H1 (cell line): ENCODE measurements at regions not wholly inside any gene's neighbourhood (a gene's known extent, or its start where the extent isn't known, plus 50 kb on each side); places are given as distances from the start of the nearest gene placed in this dataset.
"Not testable (repeated sequence)": the region's sequence is repeated elsewhere in the genome, so short reads cannot be mapped to it uniquely, and the experiment has no call there.

Experiments
- CTCF ChIA-PET: fragments of 300-600 bp; sonication (Branson Sonifier 250); formaldehyde crosslinking; loops from one replicate; lab custom pipeline; 2021; ENCODE audit not compliant: partially characterized antibody; lab: Charles Lee
- POLR2A ChIA-PET: fragments of 300-600 bp; sonication (Branson Sonifier 250); formaldehyde crosslinking; loops from one replicate; lab custom pipeline; 2021; ENCODE audit warnings: inconsistent platforms; ENCODE audit not compliant: partially characterized antibody; lab: Charles Lee
- DNase-seq, 2 experiments: peaks; one replicate each; pipeline versions ENCODE4 v3.0.0 to v3.0.0-alpha.2; 2010 to 2022; ENCODE audit warnings: low spot score in 2 of 2, low read depth in 1 of 2, mixed read lengths in 1 of 2
- FAIRE-seq: peaks from 2 replicates; lab custom pipeline; 2011; peaks lifted over from hg19 to GRCh38; lab: Jason Lieb, UNC
- H2AFZ ChIP-seq: 2 replicates; pipeline ENCODE4 v1.8.1; 2012; ENCODE audit warnings: low read length, inconsistent platforms
- H2AK5ac ChIP-seq: 2 replicates; pipeline ENCODE4 v1.6.1; 2013; ENCODE audit warnings: low read depth, low read length
- H2BK120ac ChIP-seq: replicated peaks from 2 replicates; pipeline ENCODE3; 2013; ENCODE audit warnings: low read depth, low read length, inconsistent platforms
- H2BK12ac ChIP-seq: 2 replicates; pipeline ENCODE4 v1.6.1; 2013; ENCODE audit warnings: low read depth, low read length
- H2BK15ac ChIP-seq: 2 replicates; pipeline ENCODE4 v1.6.1; 2013; ENCODE audit warnings: low read length
- H2BK20ac ChIP-seq: 2 replicates; pipeline ENCODE4 v1.6.1; 2013; ENCODE audit warnings: low read length
- H2BK5ac ChIP-seq: 2 replicates; pipeline ENCODE4 v1.6.1; 2013; ENCODE audit warnings: low read depth, low read length
- H3K14ac ChIP-seq: 2 replicates; pipeline ENCODE4 v1.6.1; 2013; ENCODE audit warnings: inconsistent platforms; ENCODE audit not compliant: insufficient read length
- H3K18ac ChIP-seq: 2 replicates; pipeline ENCODE4 v1.6.1; 2013; ENCODE audit warnings: low read length; ENCODE audit errors: extremely low read depth
- H3K23ac ChIP-seq: 2 replicates; pipeline ENCODE4 v1.6.1; 2013; ENCODE audit warnings: inconsistent platforms; ENCODE audit not compliant: insufficient read length
- H3K23me2 ChIP-seq: 2 replicates; pipeline ENCODE4 v1.6.1; 2013; ENCODE audit warnings: low read depth, low read length
- H3K27ac ChIP-seq: 2 replicates; pipeline ENCODE4 v1.6.1; 2011; ENCODE audit warnings: low read depth, low read length, inconsistent platforms
- H3K27me3 ChIP-seq, 4 experiments: replicated peaks in 1 of 4; 1 replicate in 1 of 4; 2 replicates in 3 of 4; pipeline versions ENCODE4 v1.6.1 to v1.8.1; 2011 to 2013; ENCODE audit warnings: low read length in 3 of 4, mild to moderate bottlenecking in 3 of 4, inconsistent platforms in 2 of 4, mixed read lengths in 2 of 4, moderate library complexity in 1 of 4; ENCODE audit not compliant: control insufficient read depth in 3 of 4, insufficient read depth in 3 of 4; ENCODE audit errors: extremely low read depth in 1 of 4
- H3K36me3 ChIP-seq, 4 experiments: 2 replicates each; pipeline versions ENCODE4 v1.6.1 to v1.8.1; 2011 to 2013; ENCODE audit warnings: mild to moderate bottlenecking in 4 of 4, low read length in 3 of 4, moderate library complexity in 2 of 4, control low read depth in 1 of 4, inconsistent platforms in 1 of 4; ENCODE audit not compliant: insufficient read depth in 4 of 4, control insufficient read depth in 2 of 4
- H3K4ac ChIP-seq: replicated peaks from 2 replicates; pipeline ENCODE3; 2013; ENCODE audit warnings: low read length, low read depth, mixed read lengths, inconsistent platforms; ENCODE audit not compliant: insufficient read length
- H3K4me1 ChIP-seq, 4 experiments: replicated peaks in 1 of 4; 1 replicate in 1 of 4; 2 replicates in 3 of 4; pipeline versions ENCODE4 v1.6.1 to v1.8.1; 2011 to 2013; ENCODE audit warnings: low read length in 3 of 4, inconsistent platforms in 2 of 4, mixed read lengths in 1 of 4; ENCODE audit not compliant: insufficient read depth in 4 of 4, control insufficient read depth in 3 of 4
- H3K4me2 ChIP-seq, 2 experiments: 2 replicates each; pipeline versions ENCODE4 v1.6.1 to v1.8.1; 2011 to 2013; ENCODE audit warnings: low read depth in 2 of 2, low read length in 2 of 2, control low read depth in 1 of 2, inconsistent platforms in 1 of 2, mild to moderate bottlenecking in 1 of 2; ENCODE audit not compliant: insufficient read depth in 1 of 2
- H3K4me3 ChIP-seq, 4 experiments: fragments of 200-600, 300-600 bp in 1 of 4; sonication (generic), shearing (Covaris generic), sonication (Bioruptor Twin) in 1 of 4; 2 replicates each; pipeline versions ENCODE4 v1.5.1 to v1.8.1; 2011 to 2016; ENCODE audit warnings: low read length in 4 of 4, low read depth in 3 of 4, control low read depth in 2 of 4, inconsistent platforms in 2 of 4, mild to moderate bottlenecking in 2 of 4, mixed read lengths in 1 of 4, moderate library complexity in 1 of 4; ENCODE audit not compliant: insufficient read depth in 2 of 4; ENCODE audit errors: extremely low read depth in 1 of 4
- H3K56ac ChIP-seq: replicated peaks from 2 replicates; pipeline ENCODE3; 2013; ENCODE audit warnings: low read depth, mild to moderate bottlenecking, mixed read lengths, low read length, inconsistent platforms; ENCODE audit not compliant: insufficient read length
- H3K79me1 ChIP-seq: 2 replicates; pipeline ENCODE4 v1.6.1; 2013; ENCODE audit warnings: low read depth, low read length, control low read depth
- H3K79me2 ChIP-seq, 2 experiments: 2 replicates each; pipeline versions ENCODE4 v1.6.1 to v1.8.1; 2012 to 2013; ENCODE audit warnings: low read length in 2 of 2, mild to moderate bottlenecking in 2 of 2, inconsistent platforms in 1 of 2; ENCODE audit not compliant: insufficient read depth in 2 of 2, control insufficient read depth in 1 of 2
- H3K9ac ChIP-seq, 4 experiments: replicated peaks in 1 of 4; 1 replicate in 1 of 4; 2 replicates in 3 of 4; pipeline versions ENCODE4 v1.6.1 to v1.8.1; 2011 to 2013; ENCODE audit warnings: low read depth in 3 of 4, low read length in 3 of 4, control low read depth in 2 of 4, mild to moderate bottlenecking in 2 of 4, moderate library complexity in 2 of 4, inconsistent platforms in 1 of 4; ENCODE audit errors: extremely low read depth in 1 of 4
- H3K9me3 ChIP-seq, 2 experiments: 2 replicates each; pipeline versions ENCODE4 v1.6.1 to v1.8.1; 2012 to 2013; ENCODE audit warnings: mild to moderate bottlenecking in 2 of 2, moderate library complexity in 2 of 2, control low read depth in 1 of 2, inconsistent platforms in 1 of 2, low read depth in 1 of 2, low read length in 1 of 2, mixed read lengths in 1 of 2; ENCODE audit not compliant: insufficient read depth in 2 of 2
- H4K20me1 ChIP-seq, 2 experiments: replicated peaks in 1 of 2; 2 replicates each; pipeline versions ENCODE3 to v1.8.1; 2011 to 2013; ENCODE audit warnings: inconsistent platforms in 2 of 2, low read length in 2 of 2, mild to moderate bottlenecking in 1 of 2; ENCODE audit not compliant: insufficient read depth in 2 of 2, control insufficient read depth in 1 of 2
- H4K5ac ChIP-seq: 2 replicates; pipeline ENCODE4 v1.6.1; 2013; ENCODE audit warnings: low read length, low read depth, mixed read lengths, inconsistent platforms; ENCODE audit not compliant: insufficient read length
- H4K8ac ChIP-seq: 2 replicates; pipeline ENCODE4 v1.8.0; 2013; ENCODE audit warnings: mild to moderate bottlenecking, moderate library complexity, low read length, inconsistent platforms; ENCODE audit not compliant: insufficient read depth; ENCODE audit errors: extremely low read depth
- H4K91ac ChIP-seq: replicated peaks from 2 replicates; pipeline ENCODE3; 2013; ENCODE audit warnings: low read length, mixed read lengths, inconsistent platforms; ENCODE audit not compliant: insufficient read length
- whole genome bisulfite sequencing, 2 experiments: shearing (Covaris generic) in 1 of 2; methylation state at CpG; one replicate each; pipeline versions ENCODE4 v1.1.6 to v1.1.7; 2013 to 2015; ENCODE audit warnings: low lambda C conversion rate in 2 of 2, mixed read lengths in 2 of 2, inconsistent platforms in 1 of 2, low coverage in 1 of 2, missing lambda C conversion rate in 1 of 2; ENCODE audit not compliant: insufficient replicate concordance in 2 of 2, insufficient coverage in 1 of 2, insufficient read length in 1 of 2; ENCODE audit errors: extremely low coverage in 1 of 2, missing lambda C conversion rate in 1 of 2; 5-methylcytosine and 5-hydroxymethylcytosine counted together

GRCh38 chrY:21706611-21707010 is 171.9 kb downstream of the RBMY1A1 start:
- WGBS, 2 experiments, result 88% methylated on average over 1 of the region's 3 CpGs; no CpG with 5 or more reads in 1 of the 2 experiments
- H4K5ac ChIP-seq, H4K20me1 ChIP-seq, H2BK5ac ChIP-seq, H3K4me3 ChIP-seq, H2BK120ac ChIP-seq, H4K91ac ChIP-seq, H4K8ac ChIP-seq, H3K56ac ChIP-seq, H3K18ac ChIP-seq, H3K27ac ChIP-seq, H3K4me2 ChIP-seq, H3K14ac ChIP-seq, H3K23me2 ChIP-seq, H2BK12ac ChIP-seq, H2BK20ac ChIP-seq, FAIRE-seq, H3K27me3 ChIP-seq, H3K9ac ChIP-seq, H2AFZ ChIP-seq, H2AK5ac ChIP-seq, POLR2A ChIA-PET, CTCF ChIA-PET, H3K23ac ChIP-seq, H2BK15ac ChIP-seq, H3K4ac ChIP-seq, H3K79me2 ChIP-seq, H3K79me1 ChIP-seq, H3K36me3 ChIP-seq, H3K9me3 ChIP-seq, DNase-seq, H3K4me1 ChIP-seq: not testable (repeated sequence)

DNA sequence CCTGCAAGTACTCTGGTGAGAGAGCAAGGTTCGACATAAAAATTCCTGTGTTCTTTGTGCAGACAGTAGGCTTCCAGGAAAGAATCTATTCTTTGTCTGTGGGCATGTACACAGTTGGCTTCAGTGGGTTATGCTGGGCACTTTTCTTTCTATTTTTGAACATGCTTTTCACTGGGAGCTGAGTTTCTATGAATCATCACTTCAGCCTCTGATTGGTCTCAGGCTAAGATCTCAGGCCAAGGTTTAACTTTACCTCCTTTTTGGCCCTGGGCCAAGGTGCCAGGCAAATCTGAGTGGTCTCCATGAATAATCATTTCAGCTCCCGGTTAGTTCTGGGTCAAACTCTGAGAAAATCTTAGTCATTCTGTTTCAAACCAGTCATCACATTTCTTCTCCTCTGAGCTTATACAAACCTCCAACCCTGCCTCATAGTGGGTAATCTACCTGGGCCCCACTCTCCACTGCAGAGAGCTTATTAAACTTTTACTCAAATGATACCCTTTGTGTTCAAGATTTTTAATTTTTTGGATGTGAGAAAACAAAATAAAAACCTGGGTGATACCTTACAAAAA is 158.8 kb downstream of the RBMY1D start:
- H3K14ac ChIP-seq, H3K23me2 ChIP-seq, H2BK12ac ChIP-seq, H3K4me1 ChIP-seq, H3K23ac ChIP-seq, H3K27me3 ChIP-seq, H2AFZ ChIP-seq, POLR2A ChIA-PET, H3K79me1 ChIP-seq, H3K4me3 ChIP-seq, H3K36me3 ChIP-seq, H2BK15ac ChIP-seq, H4K20me1 ChIP-seq, FAIRE-seq, H3K79me2 ChIP-seq, H2AK5ac ChIP-seq, H2BK20ac ChIP-seq, H4K91ac ChIP-seq, CTCF ChIA-PET, H4K5ac ChIP-seq, H3K4ac ChIP-seq, H3K27ac ChIP-seq, DNase-seq, H4K8ac ChIP-seq, H3K9ac ChIP-seq, H2BK5ac ChIP-seq, H3K56ac ChIP-seq, H3K4me2 ChIP-seq, H3K9me3 ChIP-seq, H3K18ac ChIP-seq, H2BK120ac ChIP-seq: not testable (repeated sequence)
- whole genome bisulfite sequencing, 2 experiments, result no CpG with 5 or more reads among the region's 2 CpGs
